ENCODE measurements at regions not wholly inside any gene's neighbourhood (a gene's known extent, or its start where the extent isn't known, plus 50 kb on each side); places are given as distances from the start of the nearest gene placed in this dataset.

- Histone ChIP-seq H3F3A (ENCODE audit: insufficient read depth, low read length) (no peaks in the 10 kb centered on the region), H3K9me2 (replicated peaks; ENCODE audit: insufficient read depth, low read length) (no peaks in the 10 kb centered on the region), H4K20me1 (ENCODE audit: insufficient read depth, low read length) (no peaks in the 10 kb centered on the region), H3K9me3 (replicated peaks; ENCODE audit: insufficient read depth, low read length) (no peaks in the 10 kb centered on the region), H3K9ac (ENCODE audit: low read length) (peak overlapping the region; percentile 15; the same call in 1 of the 2 replicates), H3K79me2 (ENCODE audit: low read length) (no peaks in the 10 kb centered on the region), H3K36me3 (replicated peaks; ENCODE audit: insufficient read depth, low read length) (no peaks in the 10 kb centered on the region), H3K4me2 (ENCODE audit: low read depth, low read length) (peak overlapping the region; percentile 48), H3K27ac (ENCODE audit: low read length) (no peak overlapping the region), H2AFZ (ENCODE audit: low read length) (peak overlapping the region; percentile 76), H3K4me3 (ENCODE audit: low read length) (peak overlapping the region; percentile 55), H3K27me3 (replicated peaks; ENCODE audit: insufficient read depth, low read length) (no peaks in the 10 kb centered on the region), H3K4me1 (ENCODE audit: low read length) (peaks cover 4% of the 10 kb centered on the region; the same call in 1 of the 2 replicates)
- TF ChIP-seq EZH2 (optimal IDR thresholded peaks at IDR 0.05; ENCODE audit: low read depth, low read length) (no peak), CTCF (IDR thresholded peaks at IDR 0.05; ENCODE audit: low read length) (no peak), EZH2phosphoT487 (IDR thresholded peaks at IDR 0.05; ENCODE audit: low read length) (no peak)
- DNase-seq, result peak; percentile 75
Observed at GRCh38 chr5:88502179-88503040, 233.8 kb upstream of the TMEM161B start.

GRCh38 chr5:88495810-88496209 is 227.2 kb upstream of the TMEM161B start:
- Histone ChIP-seq H3F3A (ENCODE audit: insufficient read depth, low read length) (no peaks in the 10 kb centered on the region), H3K9ac (ENCODE audit: low read length) (no peak overlapping the region), H3K4me1 (ENCODE audit: low read length) (no peaks in the 10 kb centered on the region), H3K4me2 (ENCODE audit: low read depth, low read length) (no peak overlapping the region), H3K27me3 (replicated peaks; ENCODE audit: insufficient read depth, low read length) (no peaks in the 10 kb centered on the region), H3K4me3 (ENCODE audit: low read length) (no peak overlapping the region), H3K9me3 (replicated peaks; ENCODE audit: insufficient read depth, low read length) (no peaks in the 10 kb centered on the region), H4K20me1 (ENCODE audit: insufficient read depth, low read length) (no peaks in the 10 kb centered on the region), H2AFZ (ENCODE audit: low read length) (no peak overlapping the region), H3K27ac (ENCODE audit: low read length) (no peak overlapping the region), H3K79me2 (ENCODE audit: low read length) (no peaks in the 10 kb centered on the region), H3K9me2 (replicated peaks; ENCODE audit: insufficient read depth, low read length) (no peaks in the 10 kb centered on the region), H3K36me3 (replicated peaks; ENCODE audit: insufficient read depth, low read length) (no peaks in the 10 kb centered on the region)
- TF ChIP-seq CTCF (IDR thresholded peaks at IDR 0.05; ENCODE audit: low read length), result no peak
- no peak for TF ChIP-seq EZH2phosphoT487 (IDR thresholded peaks at IDR 0.05; ENCODE audit: low read length)
- no peak for TF ChIP-seq EZH2 (optimal IDR thresholded peaks at IDR 0.05; ENCODE audit: low read depth, low read length)
- DNase-seq, result no peak

- H3K9me3 ChIP-seq (replicated peaks; ENCODE audit: insufficient read depth, low read length), result no peaks in the 10 kb centered on the region
- no peaks in the 10 kb centered on the region for H3K79me2 ChIP-seq (ENCODE audit: low read length)
- no peaks in the 10 kb centered on the region for H3K36me3 ChIP-seq (replicated peaks; ENCODE audit: insufficient read depth, low read length)
- no peaks in the 10 kb centered on the region for H3K9me2 ChIP-seq (replicated peaks; ENCODE audit: insufficient read depth, low read length)
- no peaks in the 10 kb centered on the region for H3F3A ChIP-seq (ENCODE audit: insufficient read depth, low read length)
- no peaks in the 10 kb centered on the region for H4K20me1 ChIP-seq (ENCODE audit: insufficient read depth, low read length)
- H2AFZ ChIP-seq (ENCODE audit: low read length), result no peak overlapping the region
- no peak overlapping the region for H3K4me3 ChIP-seq (ENCODE audit: low read length)
- no peak overlapping the region for H3K9ac ChIP-seq (ENCODE audit: low read length)
- H3K4me1 ChIP-seq (ENCODE audit: low read length), result no peaks in the 10 kb centered on the region
- no peak for TF ChIP-seq EZH2 (optimal IDR thresholded peaks at IDR 0.05; ENCODE audit: low read depth, low read length)
- no peak for TF ChIP-seq EZH2phosphoT487 (IDR thresholded peaks at IDR 0.05; ENCODE audit: low read length)
- no peak for TF ChIP-seq CTCF (IDR thresholded peaks at IDR 0.05; ENCODE audit: low read length)
- no peak overlapping the region for H3K27ac ChIP-seq (ENCODE audit: low read length)
- H3K27me3 ChIP-seq (replicated peaks; ENCODE audit: insufficient read depth, low read length), result no peaks in the 10 kb centered on the region
- no peak for DNase-seq
- H3K4me2 ChIP-seq (ENCODE audit: low read depth, low read length), result no peak overlapping the region
Observed at GRCh38 chr5:88490874-88491273, 222.2 kb upstream of the TMEM161B start.

Measured in MM.1S (cell line).